B cell (primary cell): ENCODE measurements at regions not wholly inside any gene's neighbourhood (a gene's known extent, or its start where the extent isn't known, plus 50 kb on each side); places are given as distances from the start of the nearest gene placed in this dataset.

Source experiments
- ATAC-seq: fragments of 200-7000 bp; cut with Tn5 transposase; one replicate; pipeline ENCODE4 v1.10.0; 2021; ENCODE audit warnings: low read depth, mild to moderate bottlenecking, moderate number of reproducible peaks, moderate library complexity
- CTCF ChIA-PET: fragments of 350-600 bp; sonication (Branson Sonifier 250); formaldehyde crosslinking; loops from one replicate; lab custom pipeline; 2021; ENCODE audit warnings: antibody characterized with exemption, inconsistent platforms; lab: Charles Lee
- POLR2A ChIA-PET: fragments of 350-600 bp; sonication (Branson Sonifier 250); formaldehyde crosslinking; loops from one replicate; lab custom pipeline; 2021; ENCODE audit warnings: antibody characterized with exemption; lab: Charles Lee
- DNase-seq: peaks from one replicate; pipeline ENCODE4 v3.0.0; 2013
- H2AFZ ChIP-seq: 2 replicates; pipeline ENCODE4 v1.6.1; 2012; ENCODE audit warnings: mild to moderate bottlenecking, low read depth, low read length; ENCODE audit not compliant: insufficient read depth, poor library complexity, severe bottlenecking
- H3K27ac ChIP-seq, 2 donors: 1 replicate in 1 of 2; 2 replicates in 1 of 2; pipeline ENCODE4 v1.5.1; 2012 to 2013; ENCODE audit warnings: low read length in 2 of 2, mild to moderate bottlenecking in 2 of 2, moderate library complexity in 1 of 2
- H3K27me3 ChIP-seq, 4 experiments: fragments of 200-600 bp in 1 of 4; sonication (generic) in 1 of 4; replicated peaks in 1 of 4; 1 replicate in 2 of 4; 2 replicates in 2 of 4; pipeline versions ENCODE4 v1.6.1 to v1.7.0; 2013 to 2016; ENCODE audit warnings: low read length in 3 of 4, mild to moderate bottlenecking in 2 of 4, mixed read lengths in 1 of 4, moderate library complexity in 1 of 4; ENCODE audit not compliant: insufficient read depth in 4 of 4, control insufficient read depth in 3 of 4; ENCODE audit errors: control extremely low read depth in 1 of 4
- H3K36me3 ChIP-seq, 2 experiments: replicated peaks in 1 of 2; 1 replicate in 1 of 2; 2 replicates in 1 of 2; pipeline versions ENCODE4 v1.6.1 to v1.7.1; 2013; ENCODE audit warnings: low read length in 1 of 2; ENCODE audit not compliant: insufficient read depth in 2 of 2, control insufficient read depth in 1 of 2; ENCODE audit errors: control extremely low read depth in 1 of 2, extremely low read depth in 1 of 2
- H3K4me1 ChIP-seq, 2 donors: fragments of 200-600 bp in 1 of 2; sonication (generic) in 1 of 2; 1 replicate in 1 of 2; 2 replicates in 1 of 2; pipeline versions ENCODE4 v1.5.1 to v1.6.1; 2013 to 2017; ENCODE audit warnings: low read length in 2 of 2; ENCODE audit not compliant: control insufficient read depth in 2 of 2, insufficient read depth in 2 of 2
- H3K4me2 ChIP-seq: replicated peaks from 2 replicates; pipeline ENCODE3; 2012; ENCODE audit warnings: mild to moderate bottlenecking, low read depth, low read length; ENCODE audit not compliant: poor library complexity, severe bottlenecking
- H3K4me3 ChIP-seq, 5 experiments: fragments of 200-600 bp in 1 of 5; sonication (generic) in 1 of 5; 1 replicate in 3 of 5; 2 replicates in 2 of 5; pipeline versions ENCODE4 v1.5.1 to v1.7.0; 2011 to 2016; ENCODE audit warnings: low read length in 4 of 5, mild to moderate bottlenecking in 4 of 5, low read depth in 2 of 5, control low read depth in 1 of 5, moderate library complexity in 1 of 5; ENCODE audit not compliant: insufficient read depth in 1 of 5; ENCODE audit errors: control extremely low read depth in 1 of 5, extremely low read depth in 1 of 5
- H3K79me2 ChIP-seq: fragments of 200-600 bp; sonication (generic); one replicate; pipeline ENCODE4 v1.6.0; 2016; ENCODE audit warnings: low read length; ENCODE audit not compliant: control insufficient read depth, insufficient read depth
- H3K9ac ChIP-seq: fragments of 200-600 bp; sonication (generic); 2 replicates; pipeline ENCODE4 v1.6.1; 2017; ENCODE audit warnings: mild to moderate bottlenecking, low read length, moderate library complexity
- H3K9me3 ChIP-seq, 3 donors: one replicate each; pipeline versions ENCODE4 v1.6.1 to v1.7.1; 2013; ENCODE audit warnings: low read length in 2 of 3; ENCODE audit not compliant: control insufficient read depth in 2 of 3, insufficient read depth in 1 of 3; ENCODE audit errors: control extremely low read depth in 1 of 3
- H4K20me1 ChIP-seq: 2 replicates; pipeline ENCODE4 v1.6.0; 2012; ENCODE audit warnings: mild to moderate bottlenecking, low read length; ENCODE audit not compliant: insufficient read depth, control insufficient read depth, poor library complexity, severe bottlenecking
- H3K27ac Mint-ChIP-seq: one replicate; pipeline ENCODE4 v1.8.0; 2021; ENCODE audit warnings: mixed read lengths
- H3K27me3 Mint-ChIP-seq: one replicate; pipeline ENCODE4 v1.8.0; 2021; ENCODE audit warnings: mixed read lengths
- H3K4me1 Mint-ChIP-seq: one replicate; pipeline ENCODE4 v1.8.0; 2021; ENCODE audit warnings: mixed read lengths
- H3K4me3 Mint-ChIP-seq: one replicate; pipeline ENCODE4 v1.8.0; 2021; ENCODE audit warnings: mixed read lengths
- H3K9me3 Mint-ChIP-seq: one replicate; pipeline ENCODE4 v1.8.0; 2022; ENCODE audit warnings: mixed read lengths; ENCODE audit not compliant: insufficient read depth
- EZH2 ChIP-seq: IDR thresholded peaks from 2 replicates; pipeline ENCODE4 v1.6.1; 2012; ENCODE audit warnings: borderline replicate concordance, low read depth, mild to moderate bottlenecking, moderate library complexity, low read length; ENCODE audit not compliant: insufficient read depth, poor library complexity, severe bottlenecking
- WGBS: methylation state at CpG from one replicate; pipeline ENCODE4 v1.1.5; 2013; ENCODE audit warnings: missing lambda C conversion rate; ENCODE audit not compliant: insufficient coverage; 5-methylcytosine and 5-hydroxymethylcytosine counted together
- intact Hi-C: fragments of 100-400 bp; cut with micrococcal nuclease; formaldehyde crosslinking; loops from one replicate; pipeline ENCODE4 v1.10.0; 2022
- TF ChIP-seq, protein P1 (sequence below): fragments of 200-600 bp; IDR thresholded peaks from one replicate; pipeline ENCODE4 v1.8.0; 2022; ENCODE audit warnings: antibody characterized with exemption, mild to moderate bottlenecking

DNA sequence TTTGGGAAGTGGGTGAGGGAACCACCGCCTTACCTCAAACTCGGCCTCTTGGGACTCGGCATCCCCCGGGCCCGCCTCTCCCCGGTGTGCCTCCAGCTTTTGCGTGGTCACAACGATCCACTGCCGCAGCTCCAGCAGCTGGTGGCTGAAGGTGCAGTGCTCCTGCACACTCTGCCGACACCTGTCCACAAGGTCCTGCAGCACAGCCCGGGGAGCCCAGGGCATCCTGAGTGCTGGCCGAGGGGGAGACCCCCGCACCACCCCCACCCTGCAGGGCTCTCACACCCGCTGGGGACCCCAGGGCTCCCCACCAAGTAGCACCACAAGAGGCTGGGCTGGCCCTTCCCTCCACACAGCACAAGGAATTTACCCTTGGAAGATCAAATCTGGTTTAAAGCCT, 76.6 kb downstream of the SYNE3 start:
- Histone ChIP-seq H3K36me3 (peaks cover 12 to 55% of the 10 kb centered on the region in 2 experiments), H3K27ac (no peak overlapping the region), H3K4me1 (peaks cover 36 to 51% of the 10 kb centered on the region in 2 donors), H3K4me2 (no peak overlapping the region), H4K20me1 (no peaks in the 10 kb centered on the region), H3K27me3 (no peaks in the 10 kb centered on the region), H3K9me3 (no peaks in the 10 kb centered on the region), H3K9ac (no peak overlapping the region), H3K79me2 (peaks cover 11% of the 10 kb centered on the region), H3K4me3 (no peak overlapping the region), H2AFZ (no peak overlapping the region)
- peaks cover 36% of the 10 kb centered on the region for H3K4me1 Mint-ChIP-seq
- no peaks in the 10 kb centered on the region for H3K9me3 Mint-ChIP-seq
- no peak for DNase-seq
- no peak for TF ChIP-seq EZH2
- TF ChIP-seq, protein P1, sequence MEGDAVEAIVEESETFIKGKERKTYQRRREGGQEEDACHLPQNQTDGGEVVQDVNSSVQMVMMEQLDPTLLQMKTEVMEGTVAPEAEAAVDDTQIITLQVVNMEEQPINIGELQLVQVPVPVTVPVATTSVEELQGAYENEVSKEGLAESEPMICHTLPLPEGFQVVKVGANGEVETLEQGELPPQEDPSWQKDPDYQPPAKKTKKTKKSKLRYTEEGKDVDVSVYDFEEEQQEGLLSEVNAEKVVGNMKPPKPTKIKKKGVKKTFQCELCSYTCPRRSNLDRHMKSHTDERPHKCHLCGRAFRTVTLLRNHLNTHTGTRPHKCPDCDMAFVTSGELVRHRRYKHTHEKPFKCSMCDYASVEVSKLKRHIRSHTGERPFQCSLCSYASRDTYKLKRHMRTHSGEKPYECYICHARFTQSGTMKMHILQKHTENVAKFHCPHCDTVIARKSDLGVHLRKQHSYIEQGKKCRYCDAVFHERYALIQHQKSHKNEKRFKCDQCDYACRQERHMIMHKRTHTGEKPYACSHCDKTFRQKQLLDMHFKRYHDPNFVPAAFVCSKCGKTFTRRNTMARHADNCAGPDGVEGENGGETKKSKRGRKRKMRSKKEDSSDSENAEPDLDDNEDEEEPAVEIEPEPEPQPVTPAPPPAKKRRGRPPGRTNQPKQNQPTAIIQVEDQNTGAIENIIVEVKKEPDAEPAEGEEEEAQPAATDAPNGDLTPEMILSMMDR, result no peak
- WGBS, result 99% methylated on average over 14 of the region's 14 CpGs
- H3K27ac Mint-ChIP-seq, result no peak overlapping the region
- no peaks in the 10 kb centered on the region for H3K27me3 Mint-ChIP-seq
- intact Hi-C loops, result loop anchor here (5.0 kb wide), 1 partner anchor 242 kb away; no protein-coding TSS in a partner anchor
- no peak for ATAC-seq
- ChIA-PET POLR2A (no interaction called here), CTCF (interaction anchor here (0.9 to 7.5 kb wide), 5 partner anchors 14 to 94 kb away, joined by 3 to 204 read pairs (median 65); partner anchors contain the start of gene GLRX5)
- no peak overlapping the region for H3K4me3 Mint-ChIP-seq

DNA sequence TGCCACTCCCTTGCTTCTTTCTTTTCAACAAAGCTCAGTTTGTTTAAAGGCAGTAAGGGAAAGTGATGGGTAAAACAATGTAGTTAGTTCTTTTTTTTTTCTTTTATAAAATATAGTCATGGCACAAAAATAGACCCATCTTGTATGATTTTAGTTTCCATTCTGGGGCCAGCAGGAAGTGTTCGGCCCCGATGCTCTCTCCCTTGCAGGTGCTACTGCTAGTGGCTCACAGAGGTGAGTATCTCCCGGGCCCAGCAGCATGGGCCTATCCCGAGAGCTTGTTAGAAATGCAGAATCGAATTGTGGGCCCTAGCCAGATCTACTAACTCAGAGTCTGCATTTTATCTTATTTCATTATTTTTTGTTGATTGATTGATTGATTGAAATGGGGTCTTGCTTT, 78.7 kb downstream of the SYNE3 start:
- Histone ChIP-seq H3K4me3 (no peak overlapping the region), H3K4me1 (peaks cover 29 to 38% of the 10 kb centered on the region in 2 donors), H3K79me2 (peaks cover 22% of the 10 kb centered on the region), H3K36me3 (peaks cover 18 to 59% of the 10 kb centered on the region in 2 experiments), H3K4me2 (peak overlapping the region; percentile 59), H3K27ac (peak overlapping the region; percentile 7 to 75), H2AFZ (no peak overlapping the region), H3K9ac (no peak overlapping the region), H4K20me1 (no peaks in the 10 kb centered on the region), H3K27me3 (no peaks in the 10 kb centered on the region), H3K9me3 (no peaks in the 10 kb centered on the region)
- Mint-ChIP-seq H3K27me3 (no peaks in the 10 kb centered on the region), H3K9me3 (no peaks in the 10 kb centered on the region), H3K27ac (peak overlapping the region; percentile 60), H3K4me1 (peaks cover 28% of the 10 kb centered on the region), H3K4me3 (peak overlapping the region; percentile 18)
- ATAC-seq (no peak), DNase-seq (peak; percentile 32)
- intact Hi-C loops, result no loop called here
- CTCF ChIA-PET, result interaction anchor here (0.7 to 5.8 kb wide), 5 partner anchors 15 to 173 kb away, joined by 3 to 42 read pairs (median 4); partner anchors contain the start of gene SYNE3
- TF ChIP-seq, protein P1, result no peak
- TF ChIP-seq EZH2, result no peak
- POLR2A ChIA-PET, result no interaction called here
- 13% methylated on average over 4 of the region's 5 CpGs for WGBS
